ENCODE measurements at regions not wholly inside any gene's neighbourhood (a gene's known extent, or its start where the extent isn't known, plus 50 kb on each side); places are given as distances from the start of the nearest gene placed in this dataset.
"Not testable (repeated sequence)": the region's sequence is repeated elsewhere in the genome, so short reads cannot be mapped to it uniquely, and the experiment has no call there.

DNA sequence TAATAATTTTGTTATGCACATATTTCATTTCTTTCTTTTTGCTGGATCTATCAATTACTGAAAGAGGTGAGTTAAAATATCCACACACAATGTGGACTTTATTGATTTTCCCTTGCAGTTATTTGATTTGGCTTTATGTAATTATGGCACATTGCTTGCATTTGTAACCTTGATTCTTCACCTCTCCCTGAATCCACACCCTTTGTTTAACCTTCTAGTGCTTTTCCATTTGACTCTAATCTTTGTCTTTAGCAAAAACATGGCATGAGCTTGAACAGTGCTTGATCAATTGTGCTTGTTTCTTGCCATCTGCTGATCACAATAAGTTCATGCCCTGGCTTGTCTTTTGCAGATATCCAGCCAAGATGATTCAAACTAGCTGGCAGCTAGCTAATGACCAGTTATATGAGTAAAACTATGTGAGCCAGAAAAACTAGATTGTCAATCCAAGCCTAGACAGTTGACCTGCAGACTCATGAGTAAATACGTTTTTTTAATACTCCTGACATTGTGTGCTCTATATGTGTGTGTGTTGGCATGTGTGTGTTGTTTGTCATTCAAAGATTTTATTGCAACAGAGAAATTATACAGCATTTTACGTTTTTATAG lies 899.2 kb downstream of the NCAM2 start:
- FAIRE-seq (no peak), DNase-seq (ENCODE audit: low read depth) (peak; percentile 40)
- Histone ChIP-seq H3K36me3 (ENCODE audit: insufficient read depth, low read length) (no peaks in the 10 kb centered on the region), H3K4me2 (ENCODE audit: low read length) (no peak overlapping the region), H3K27ac (ENCODE audit: low read depth, low read length) (no peak overlapping the region), H3K4me1 (ENCODE audit: insufficient read depth, low read length) (no peaks in the 10 kb centered on the region), H3K4me3 (ENCODE audit: insufficient read depth, low read depth, low read length) (no peak overlapping the region), H3K27me3 (ENCODE audit: insufficient read depth, low read length) (no peaks in the 10 kb centered on the region), H2AFZ (ENCODE audit: low read depth, low read length) (no peak overlapping the region), H3K9me3 (ENCODE audit: insufficient read depth, low read depth, low read length) (no peaks in the 10 kb centered on the region), H3K79me2 (ENCODE audit: insufficient read depth, low read length) (no peaks in the 10 kb centered on the region), H4K20me1 (ENCODE audit: insufficient read depth, low read length) (no peaks in the 10 kb centered on the region), H3K9ac (ENCODE audit: low read length) (no peak overlapping the region)
- Mint-ChIP-seq H3K9me3 (ENCODE audit: unreplicated experiment) (peaks cover 6% of the 10 kb centered on the region), H3K4me3 (ENCODE audit: unreplicated experiment) (no peak overlapping the region), H3K36me3 (ENCODE audit: low read depth, unreplicated experiment) (no peaks in the 10 kb centered on the region), H3K4me1 (ENCODE audit: low read depth, unreplicated experiment) (peaks cover 12% of the 10 kb centered on the region), H3K27me3 (ENCODE audit: low read depth, unreplicated experiment) (no peaks in the 10 kb centered on the region), H3K27ac (ENCODE audit: unreplicated experiment) (no peak overlapping the region)
- TF ChIP-seq, protein P1, sequence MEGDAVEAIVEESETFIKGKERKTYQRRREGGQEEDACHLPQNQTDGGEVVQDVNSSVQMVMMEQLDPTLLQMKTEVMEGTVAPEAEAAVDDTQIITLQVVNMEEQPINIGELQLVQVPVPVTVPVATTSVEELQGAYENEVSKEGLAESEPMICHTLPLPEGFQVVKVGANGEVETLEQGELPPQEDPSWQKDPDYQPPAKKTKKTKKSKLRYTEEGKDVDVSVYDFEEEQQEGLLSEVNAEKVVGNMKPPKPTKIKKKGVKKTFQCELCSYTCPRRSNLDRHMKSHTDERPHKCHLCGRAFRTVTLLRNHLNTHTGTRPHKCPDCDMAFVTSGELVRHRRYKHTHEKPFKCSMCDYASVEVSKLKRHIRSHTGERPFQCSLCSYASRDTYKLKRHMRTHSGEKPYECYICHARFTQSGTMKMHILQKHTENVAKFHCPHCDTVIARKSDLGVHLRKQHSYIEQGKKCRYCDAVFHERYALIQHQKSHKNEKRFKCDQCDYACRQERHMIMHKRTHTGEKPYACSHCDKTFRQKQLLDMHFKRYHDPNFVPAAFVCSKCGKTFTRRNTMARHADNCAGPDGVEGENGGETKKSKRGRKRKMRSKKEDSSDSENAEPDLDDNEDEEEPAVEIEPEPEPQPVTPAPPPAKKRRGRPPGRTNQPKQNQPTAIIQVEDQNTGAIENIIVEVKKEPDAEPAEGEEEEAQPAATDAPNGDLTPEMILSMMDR (IDR thresholded peaks at IDR 0.05; ENCODE audit: insufficient read depth, low read depth, low read length) = no peak
- no peak for TF ChIP-seq EZH2 (IDR thresholded peaks at IDR 0.05; ENCODE audit: insufficient read depth, low read length)

DNA sequence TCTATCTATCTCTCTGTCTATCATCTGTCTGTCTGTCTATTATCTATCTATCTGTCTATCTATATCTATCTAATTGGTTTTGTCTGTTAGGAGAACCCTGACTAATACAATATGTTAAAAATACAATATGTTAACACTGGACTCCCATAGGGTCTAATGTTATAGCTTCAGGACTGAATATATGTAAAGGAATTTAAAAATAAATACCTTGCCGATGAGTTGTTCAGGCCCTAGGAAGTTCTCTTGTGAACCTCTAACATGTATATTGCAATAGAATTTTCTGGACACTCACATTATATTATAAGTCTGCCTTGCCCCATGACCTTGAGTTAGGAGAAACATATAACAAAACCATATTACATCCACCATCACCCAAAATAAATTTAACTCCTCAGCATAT lies 900.6 kb downstream of the NCAM2 start:
- Histone ChIP-seq H3K79me2 (ENCODE audit: insufficient read depth, low read length) (no peaks in the 10 kb centered on the region), H3K4me3 (ENCODE audit: insufficient read depth, low read depth, low read length) (no peak overlapping the region), H3K27ac (ENCODE audit: low read depth, low read length) (no peak overlapping the region), H3K9ac (ENCODE audit: low read length) (no peak overlapping the region), H3K4me1 (ENCODE audit: insufficient read depth, low read length) (no peaks in the 10 kb centered on the region), H3K27me3 (ENCODE audit: insufficient read depth, low read length) (no peaks in the 10 kb centered on the region), H4K20me1 (ENCODE audit: insufficient read depth, low read length) (no peaks in the 10 kb centered on the region), H3K4me2 (ENCODE audit: low read length) (no peak overlapping the region), H2AFZ (ENCODE audit: low read depth, low read length) (no peak overlapping the region), H3K36me3 (ENCODE audit: insufficient read depth, low read length) (no peaks in the 10 kb centered on the region), H3K9me3 (ENCODE audit: insufficient read depth, low read depth, low read length) (no peaks in the 10 kb centered on the region)
- Mint-ChIP-seq H3K27me3 (ENCODE audit: low read depth, unreplicated experiment) (no peaks in the 10 kb centered on the region), H3K9me3 (ENCODE audit: unreplicated experiment) (peaks cover 4% of the 10 kb centered on the region), H3K27ac (ENCODE audit: unreplicated experiment) (no peak overlapping the region), H3K4me1 (ENCODE audit: low read depth, unreplicated experiment) (peaks cover 12% of the 10 kb centered on the region), H3K36me3 (ENCODE audit: low read depth, unreplicated experiment) (no peaks in the 10 kb centered on the region), H3K4me3 (ENCODE audit: unreplicated experiment) (no peak overlapping the region)
- DNase-seq (ENCODE audit: low read depth) (no peak), FAIRE-seq (no peak)
- TF ChIP-seq, protein P1 (IDR thresholded peaks at IDR 0.05; ENCODE audit: insufficient read depth, low read depth, low read length) = no peak
- no peak for TF ChIP-seq EZH2 (IDR thresholded peaks at IDR 0.05; ENCODE audit: insufficient read depth, low read length)

DNA sequence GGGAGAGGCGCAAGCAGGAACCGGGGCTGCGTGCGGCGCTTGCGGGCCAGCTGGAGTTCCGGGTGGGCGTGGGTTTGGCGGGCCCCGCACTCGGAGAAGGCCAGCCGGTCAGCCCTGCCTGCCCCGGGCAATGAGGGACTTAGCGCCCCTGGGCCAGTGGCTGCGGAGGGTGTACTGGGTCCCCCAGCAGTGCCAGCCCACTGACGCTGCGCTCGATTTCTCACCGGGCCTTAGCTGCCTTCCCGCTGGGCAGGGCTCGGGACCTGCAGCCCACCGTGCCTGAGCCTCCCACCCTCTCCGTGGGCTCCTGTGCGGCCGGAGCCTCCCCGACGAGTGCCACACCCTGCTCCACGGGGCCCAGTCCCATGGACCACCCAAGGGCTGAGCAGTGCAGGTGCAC lies 904.2 kb downstream of the NCAM2 start:
- H3K27ac Mint-ChIP-seq (ENCODE audit: unreplicated experiment); H3K27me3 ChIP-seq (ENCODE audit: insufficient read depth, low read length); H3K9me3 ChIP-seq (ENCODE audit: insufficient read depth, low read depth, low read length); H3K4me3 Mint-ChIP-seq (ENCODE audit: unreplicated experiment); H3K4me1 ChIP-seq (ENCODE audit: insufficient read depth, low read length); H2AFZ ChIP-seq (ENCODE audit: low read depth, low read length); H3K4me2 ChIP-seq (ENCODE audit: low read length); H3K36me3 ChIP-seq (ENCODE audit: insufficient read depth, low read length); H3K4me3 ChIP-seq (ENCODE audit: insufficient read depth, low read depth, low read length); FAIRE-seq; H3K36me3 Mint-ChIP-seq (ENCODE audit: low read depth, unreplicated experiment); H3K4me1 Mint-ChIP-seq (ENCODE audit: low read depth, unreplicated experiment); H3K79me2 ChIP-seq (ENCODE audit: insufficient read depth, low read length); H3K27me3 Mint-ChIP-seq (ENCODE audit: low read depth, unreplicated experiment); H3K9ac ChIP-seq (ENCODE audit: low read length); DNase-seq (ENCODE audit: low read depth); H4K20me1 ChIP-seq (ENCODE audit: insufficient read depth, low read length); H3K9me3 Mint-ChIP-seq (ENCODE audit: unreplicated experiment); H3K27ac ChIP-seq (ENCODE audit: low read depth, low read length): not testable (repeated sequence)

Data from astrocyte (in vitro differentiated cells and primary cell).